Inflammatory macrophage treated with lipopolysaccharide for 1 hour (primary cell): ENCODE measurements at regions not wholly inside any gene's neighbourhood (a gene's known extent, or its start where the extent isn't known, plus 50 kb on each side); places are given as distances from the start of the nearest gene placed in this dataset.

Source experiments
- DNase-seq, 2 donors: peaks; one replicate each; pipeline ENCODE4 v3.0.0-alpha.2; 2020 to 2022

DNA sequence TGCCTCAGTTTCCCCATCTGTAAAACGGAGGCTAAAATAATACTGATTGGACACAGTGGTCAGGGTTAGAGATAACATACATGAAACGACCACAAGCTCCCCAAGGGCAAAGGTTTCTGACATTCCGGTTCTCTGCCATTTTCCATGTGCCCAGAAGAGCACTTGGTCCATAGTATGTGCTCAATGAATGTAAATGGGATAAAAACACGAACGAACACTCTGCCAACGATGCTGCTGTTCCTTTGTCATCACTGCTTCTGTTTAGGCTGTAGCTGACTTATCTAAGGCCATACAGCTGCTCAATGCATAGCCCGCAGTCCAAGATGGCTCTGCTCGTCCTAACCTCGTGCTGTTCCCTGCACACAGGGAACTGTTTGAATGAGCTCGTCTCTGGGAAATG, 102.0 kb downstream of the RMI2 start:
- no peak for DNase-seq

- DNase-seq = no peak
These were observed 102.6 kb downstream of the RMI2 start for GRCh38 chr16:11447836-11448235.

DNA sequence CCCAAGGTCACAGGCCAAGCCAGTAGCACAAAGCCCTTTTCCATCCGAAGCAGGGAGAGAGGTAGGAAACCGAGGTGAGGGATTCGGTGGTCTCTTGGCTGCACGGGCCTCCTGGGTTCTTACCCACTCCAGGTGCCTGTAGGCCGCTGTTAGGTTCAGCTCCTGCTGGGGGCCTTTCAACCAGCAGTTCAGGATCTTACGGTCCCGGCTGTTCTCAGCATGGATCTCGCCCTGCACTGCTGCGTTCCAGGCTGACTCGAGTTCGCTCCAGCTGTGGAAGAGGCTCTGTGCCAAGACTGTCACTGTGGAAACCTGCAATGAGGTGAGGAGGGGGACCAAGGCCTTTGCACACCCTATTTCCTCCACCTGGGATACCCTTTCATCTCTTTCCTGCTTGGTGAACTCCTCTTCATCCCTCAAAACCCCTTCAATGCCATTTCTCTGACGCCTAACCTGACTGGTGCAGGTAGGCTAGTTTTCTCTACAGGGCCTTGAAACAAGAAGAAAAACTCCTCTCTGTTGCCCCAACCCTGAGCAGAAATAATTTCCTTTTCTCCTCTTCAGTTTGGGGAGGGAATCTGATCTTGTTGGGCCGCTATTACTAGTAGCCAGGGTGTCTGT, 103.6 kb downstream of the RMI2 start:
- no peak for DNase-seq

DNA sequence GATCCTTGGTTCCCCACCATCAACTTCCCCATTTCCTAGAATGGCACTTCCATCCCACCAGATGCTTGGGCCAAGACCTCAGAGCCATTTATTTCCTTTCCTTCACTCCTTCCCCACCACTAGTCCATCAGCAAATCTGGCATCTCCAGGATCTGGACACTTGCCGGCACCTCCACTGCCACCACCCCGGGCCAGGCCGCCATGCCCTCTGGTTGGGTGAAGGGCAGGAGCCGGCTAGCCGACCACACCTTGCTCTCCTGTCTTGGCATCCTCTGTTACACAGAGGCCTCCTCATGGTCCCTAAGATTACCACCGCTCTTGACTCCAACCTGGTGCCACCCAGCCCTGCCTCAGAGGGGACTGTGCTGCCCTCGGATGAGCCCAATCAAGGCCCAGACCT, 104.5 kb downstream of the RMI2 start:
- DNase-seq = no peak

- DNase-seq = no peak
These were observed 104.9 kb downstream of the RMI2 start for GRCh38 chr16:11450136-11450535.

DNA sequence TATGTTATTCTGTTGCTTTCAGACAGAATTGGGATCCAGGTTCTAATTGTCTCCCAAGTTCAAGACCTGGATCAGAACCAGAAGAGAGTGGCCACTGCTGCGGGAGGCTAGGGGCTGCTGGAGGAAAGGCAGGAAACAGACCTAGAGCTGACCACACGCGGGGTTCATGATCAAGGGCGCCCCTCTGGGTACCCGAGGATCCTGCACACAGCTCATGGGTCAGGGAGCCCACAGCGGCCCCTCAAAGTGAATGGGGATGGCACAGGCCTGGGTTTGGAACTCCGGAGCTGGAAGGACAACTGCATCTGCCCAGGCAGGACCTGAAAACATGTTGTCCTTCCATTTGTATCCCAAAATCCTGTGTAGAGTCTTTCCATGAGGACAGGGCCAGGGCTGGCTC, 107.0 kb downstream of the RMI2 start:
- no peak for DNase-seq

DNA sequence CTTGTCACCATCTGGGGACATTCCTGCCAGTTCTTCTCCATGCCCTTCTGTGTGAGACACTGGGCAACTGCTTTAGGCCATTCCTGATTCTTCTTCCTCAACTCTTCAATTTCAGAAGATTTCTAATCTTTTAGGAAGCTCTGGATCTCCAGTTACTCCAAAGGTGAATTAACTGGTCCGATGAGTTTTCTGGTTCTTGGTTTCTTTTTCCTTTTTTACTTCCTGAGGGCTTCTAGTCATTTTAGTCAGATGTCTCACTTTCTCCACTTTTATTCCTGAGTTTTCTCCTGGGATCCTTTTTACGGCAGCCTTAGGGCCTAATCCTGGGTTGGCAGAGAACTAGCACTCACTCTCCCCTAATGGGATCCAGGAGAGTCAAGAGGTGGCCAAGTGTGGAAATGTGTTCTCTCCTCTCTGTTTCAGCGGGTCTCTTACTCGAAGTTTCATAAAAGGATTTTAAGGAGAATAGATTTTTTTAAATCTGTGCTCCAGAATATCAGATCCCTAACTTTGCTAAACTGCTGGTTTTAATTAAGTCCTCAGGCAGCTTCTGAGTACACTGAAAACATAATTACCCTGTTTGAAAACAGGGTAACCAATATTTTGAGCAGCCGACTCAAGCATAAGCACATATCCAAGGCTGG, 107.6 kb downstream of the RMI2 start:
- no peak for DNase-seq

DNA sequence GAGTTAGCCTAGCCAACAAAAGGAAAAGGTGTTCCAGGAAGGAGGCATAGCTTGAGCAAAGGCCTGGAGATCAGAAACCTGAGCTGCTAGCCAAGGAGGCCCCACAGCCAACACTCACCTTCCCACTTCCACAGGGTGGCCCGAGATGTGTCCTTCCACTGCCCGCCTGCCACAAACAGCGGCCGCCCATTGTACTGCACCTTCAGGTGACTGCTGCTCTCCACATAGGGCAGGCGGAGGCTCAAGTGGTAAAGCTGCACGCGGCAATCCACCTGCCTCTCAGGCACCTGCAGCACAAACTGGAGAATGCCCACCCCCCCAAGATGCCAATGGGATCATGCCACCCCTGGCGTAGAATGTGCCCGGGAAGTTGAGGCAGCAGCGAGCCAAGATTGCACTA, 111.5 kb downstream of the RMI2 start:
- DNase-seq = no peak

DNA sequence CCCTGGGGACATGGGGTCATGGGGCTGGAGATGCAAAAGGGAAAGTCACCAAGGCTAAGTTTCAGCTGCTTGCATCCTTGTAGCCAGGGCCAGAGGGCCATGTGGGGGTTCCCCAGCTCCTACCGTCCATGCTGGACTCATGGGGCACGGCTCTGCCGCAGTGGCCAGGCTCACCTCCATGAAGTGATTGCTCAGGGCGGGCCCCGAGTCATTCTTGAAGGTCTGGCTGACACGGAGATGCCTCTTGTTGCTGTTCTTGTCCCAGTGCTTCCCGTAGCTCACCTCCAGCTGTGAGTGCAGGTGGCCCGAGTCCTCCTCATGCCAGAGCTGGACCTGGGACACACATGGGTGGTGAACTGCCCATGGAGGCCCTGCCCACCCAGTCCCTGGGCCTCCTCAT, 114.5 kb downstream of the RMI2 start:
- no peak for DNase-seq

DNA sequence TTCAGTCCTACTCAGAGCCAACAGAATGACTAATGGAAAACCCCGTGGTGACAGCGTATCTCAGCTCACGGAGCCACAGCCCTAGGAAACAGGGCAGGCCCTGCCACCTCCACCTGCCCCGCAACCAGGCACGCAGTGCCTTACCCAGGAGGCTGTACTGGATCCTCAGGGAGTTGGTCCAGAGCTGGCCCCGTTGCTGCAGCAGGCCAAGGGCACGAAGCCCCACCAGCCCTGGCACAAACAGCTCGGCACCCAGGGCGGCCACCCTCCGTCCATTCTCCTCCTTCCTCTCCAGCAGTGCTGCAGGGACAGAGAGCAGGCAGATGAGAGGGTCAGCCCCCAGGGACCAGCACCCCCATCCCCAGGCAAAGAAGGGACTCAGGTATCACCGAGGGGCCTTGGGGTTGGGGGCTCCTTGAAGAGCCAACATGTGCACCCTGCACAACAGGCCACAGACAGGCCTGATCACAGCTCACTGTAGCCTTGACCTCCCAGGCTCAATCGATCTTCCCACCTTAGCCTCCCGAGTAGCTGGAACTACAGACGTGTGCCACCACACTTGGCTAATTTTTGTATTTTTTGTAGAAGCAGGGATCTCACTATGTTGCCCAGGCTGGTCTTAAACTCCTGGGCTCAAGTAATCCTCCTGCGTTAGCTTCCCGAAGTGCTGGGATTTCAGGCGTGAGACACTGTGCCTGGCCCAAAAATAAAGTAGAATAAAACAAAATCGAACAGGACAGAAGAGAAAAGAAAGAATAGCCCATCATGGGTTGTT, 115.7 kb downstream of the RMI2 start:
- DNase-seq = no peak

DNA sequence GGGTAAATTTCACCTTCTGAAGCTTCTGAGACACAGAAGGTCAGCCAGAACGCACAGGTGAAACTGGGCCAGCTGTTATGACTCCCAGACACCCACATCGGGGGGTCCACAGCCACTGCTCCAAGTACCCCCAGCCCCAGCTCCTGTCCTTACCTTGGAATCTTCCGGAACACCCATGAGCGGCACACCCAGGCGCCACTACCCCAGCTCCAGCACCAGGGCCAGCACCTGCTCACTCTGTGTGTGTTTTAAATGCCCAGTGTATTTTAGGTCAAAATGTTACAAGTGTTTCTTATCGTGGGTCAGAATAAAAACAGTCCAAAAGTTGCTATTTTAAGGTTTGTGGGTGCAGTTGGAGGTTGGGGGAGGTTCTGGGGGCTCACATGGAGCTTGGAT, 116.3 kb downstream of the RMI2 start:
- no peak for DNase-seq

- DNase-seq = no peak
These were observed 116.8 kb downstream of the RMI2 start for GRCh38 chr16:11462036-11462435.

DNA sequence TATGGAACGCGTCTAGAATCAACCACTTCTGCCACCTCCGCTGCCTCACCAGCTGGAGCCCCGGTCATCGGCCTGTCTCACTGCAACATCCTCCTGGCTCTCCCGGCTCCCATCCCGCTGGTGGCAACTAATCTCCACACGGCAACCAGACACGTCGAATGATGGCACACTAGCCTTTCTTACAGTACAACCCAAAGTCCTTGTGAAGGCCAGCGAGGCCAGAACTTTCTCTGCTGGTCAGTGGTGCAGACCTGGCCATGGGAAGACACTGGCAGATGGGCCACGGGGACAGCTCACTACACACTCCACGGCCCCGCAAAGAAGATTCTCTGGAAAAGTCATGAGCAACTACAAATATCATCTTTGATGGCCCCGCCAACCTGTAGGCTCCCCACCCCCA, 117.6 kb downstream of the RMI2 start:
- no peak for DNase-seq

GRCh38 chr16:11464241-11464640, 119.0 kb downstream of the RMI2 start:
- no peak for DNase-seq

- DNase-seq = no peak
These were observed 120.4 kb downstream of the RMI2 start for GRCh38 chr16:11465675-11466074.

GRCh38 chr16:11470676-11471415, 115.9 kb downstream of the LITAF start:
- DNase-seq = no peak

DNA sequence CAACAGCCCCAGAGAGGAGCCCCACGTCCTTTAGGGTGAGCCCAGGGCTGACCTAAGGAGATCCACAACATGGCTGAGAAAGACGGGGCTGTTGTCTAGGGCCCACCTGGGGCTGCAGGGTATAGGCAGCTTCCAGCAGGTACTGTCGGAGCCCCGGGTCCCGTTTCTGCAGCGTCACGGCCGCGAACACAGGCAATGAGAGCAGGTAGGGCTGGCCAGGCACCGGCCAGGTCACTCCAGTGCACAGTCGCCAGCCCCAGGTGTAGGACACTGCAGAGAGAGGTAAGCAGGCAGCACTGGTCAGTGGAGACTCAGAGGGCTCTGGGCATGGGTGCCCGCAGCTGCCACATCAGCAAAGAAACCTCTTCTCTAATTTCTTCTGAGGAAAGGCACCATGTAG, 115.2 kb downstream of the LITAF start:
- DNase-seq = no peak

DNA sequence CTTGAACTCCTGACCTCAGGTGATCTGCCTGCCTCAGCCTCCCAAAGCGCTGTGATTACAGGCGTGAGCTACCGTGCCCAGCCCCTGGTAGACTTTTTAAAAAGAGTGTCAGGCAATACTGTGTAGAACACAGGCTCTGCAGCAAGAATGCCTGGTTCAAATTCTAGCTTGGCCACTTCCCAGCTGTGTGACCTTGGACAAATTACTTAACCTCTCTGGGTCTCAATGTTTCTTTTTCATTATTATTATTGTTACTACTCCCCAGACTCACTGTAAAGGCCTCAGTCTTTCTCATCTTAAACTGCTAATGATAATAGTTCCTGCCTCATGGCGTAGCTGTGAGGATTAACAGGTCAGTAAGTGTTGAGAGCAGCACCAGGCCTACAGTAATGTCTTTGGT, 114.3 kb downstream of the LITAF start:
- DNase-seq = no peak

DNA sequence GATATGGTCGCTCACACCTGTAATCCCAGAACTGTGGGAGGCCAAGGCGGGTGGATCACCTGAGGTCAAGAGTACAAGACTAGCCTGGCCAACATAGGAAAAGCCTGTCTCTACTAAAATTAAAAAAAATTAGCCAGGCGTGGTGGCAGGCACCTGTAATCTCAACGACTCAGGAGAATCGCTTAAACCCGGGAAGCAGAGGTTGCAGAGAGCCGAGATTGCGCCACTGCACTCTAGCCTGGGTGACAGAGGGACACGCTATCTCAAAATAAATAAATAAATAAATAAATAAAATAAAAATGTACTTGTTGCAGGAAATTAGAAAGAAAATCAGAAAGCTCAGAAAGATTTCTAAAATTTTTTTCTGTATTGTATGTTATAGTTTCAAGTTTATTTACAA, 113.9 kb downstream of the LITAF start:
- DNase-seq = no peak

DNA sequence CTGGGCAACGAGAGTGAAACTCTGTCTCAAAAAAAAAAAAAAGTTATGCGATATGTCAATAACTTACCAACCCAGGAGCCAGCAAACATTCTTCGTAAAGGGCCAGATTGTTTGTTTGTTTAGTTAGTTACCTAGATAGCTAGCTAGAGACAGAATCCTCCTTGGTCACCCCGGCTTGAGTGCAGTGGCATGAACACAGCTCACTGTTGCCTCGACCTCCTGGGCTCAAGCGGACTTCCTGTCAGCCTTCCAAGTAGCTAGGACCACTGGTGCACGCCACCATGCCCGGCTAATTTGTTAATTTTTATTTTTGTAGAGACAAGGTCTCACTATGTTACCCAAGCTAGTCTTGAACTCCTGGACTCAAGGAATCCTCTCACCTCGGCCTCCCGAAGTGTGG, 113.0 kb downstream of the LITAF start:
- DNase-seq = no peak

- DNase-seq = no peak
These were observed 112.0 kb downstream of the LITAF start for GRCh38 chr16:11474617-11475291.

DNA sequence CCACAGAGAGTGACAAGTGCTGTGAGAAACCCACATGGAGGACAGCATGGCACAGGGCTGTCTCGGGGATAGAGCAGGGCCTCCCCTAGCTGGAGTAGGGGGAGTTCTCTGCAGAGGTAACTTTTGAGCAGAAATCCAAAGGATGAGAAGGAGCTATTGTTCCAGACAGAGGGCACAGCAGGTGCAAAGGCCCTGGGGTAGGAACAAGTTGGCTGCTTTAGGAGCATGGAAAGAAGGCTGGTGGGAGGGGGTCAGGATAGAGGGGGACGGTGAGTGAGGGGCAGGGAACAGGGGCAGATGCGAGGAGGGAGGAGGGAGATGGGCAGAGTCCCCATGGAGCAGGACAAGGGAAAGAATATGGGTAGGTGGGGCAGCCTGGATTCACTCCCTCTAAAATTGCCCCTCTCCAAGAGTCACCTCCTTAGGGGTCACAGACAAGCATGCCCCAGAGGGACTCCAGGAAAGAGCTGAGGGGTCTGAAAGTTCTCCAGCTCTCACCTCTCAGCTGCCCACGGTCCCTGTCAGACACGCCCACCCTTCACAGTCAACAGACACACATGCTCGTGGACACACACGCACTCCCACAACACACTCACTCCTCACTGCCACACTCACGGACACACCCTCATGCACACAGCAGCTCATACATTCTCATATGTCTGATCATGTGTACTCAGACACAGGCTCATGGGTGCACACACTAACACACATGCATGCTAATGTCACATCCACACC, 110.7 kb downstream of the LITAF start:
- no peak for DNase-seq
